Astrocyte (in vitro differentiated cells and primary cell): ENCODE measurements at regions not wholly inside any gene's neighbourhood (a gene's known extent, or its start where the extent isn't known, plus 50 kb on each side); places are given as distances from the start of the nearest gene placed in this dataset.

ENCODE experiments used
- CTCF ChIP-seq: IDR thresholded peaks from 2 replicates; pipeline ENCODE4 v1.5.1; 2011; ENCODE audit warnings: low read depth, mild to moderate bottlenecking, inconsistent platforms, low read length, moderate library complexity; ENCODE audit not compliant: insufficient read depth
- EZH2 ChIP-seq: IDR thresholded peaks from 2 replicates; pipeline ENCODE4 v1.6.1; 2012; ENCODE audit warnings: mild to moderate bottlenecking, low read length, inconsistent platforms; ENCODE audit not compliant: insufficient read depth

GRCh38 chr7:56493704-56494450 lies 377.7 kb upstream of the NUPR2 start:
- no peak for TF ChIP-seq CTCF
- no peak for TF ChIP-seq EZH2
